Spinal cord (tissue), 9 donors: ENCODE measurements at regions not wholly inside any gene's neighbourhood (a gene's known extent, or its start where the extent isn't known, plus 50 kb on each side); places are given as distances from the start of the nearest gene placed in this dataset.

ENCODE experiments used
- DNase-seq, 6 donors: peaks; one replicate each; pipeline versions ENCODE4 v3.0.0 to v3.0.0-alpha.2; 2013 to 2015; ENCODE audit warnings: low spot score in 6 of 6, low read depth in 4 of 6
- H3K27ac ChIP-seq: one replicate; pipeline ENCODE4 v1.5.1; 2013; ENCODE audit warnings: low read depth, low read length, control low read depth
- H3K27me3 ChIP-seq: one replicate; pipeline ENCODE4 v1.6.1; 2013; ENCODE audit warnings: low read length; ENCODE audit not compliant: control insufficient read depth, insufficient read depth
- H3K36me3 ChIP-seq: one replicate; pipeline ENCODE4 v1.6.1; 2013; ENCODE audit warnings: low read length; ENCODE audit not compliant: control insufficient read depth, insufficient read depth
- H3K4me1 ChIP-seq: one replicate; pipeline ENCODE4 v1.6.1; 2013; ENCODE audit warnings: low read length; ENCODE audit not compliant: control insufficient read depth, insufficient read depth
- H3K4me3 ChIP-seq: one replicate; pipeline ENCODE4 v1.5.1; 2013; ENCODE audit warnings: low read depth, low read length, control low read depth
- H3K9me3 ChIP-seq: one replicate; pipeline ENCODE4 v1.6.1; 2013; ENCODE audit warnings: low read length; ENCODE audit not compliant: control insufficient read depth, insufficient read depth
- WGBS: methylation state at CpG from one replicate; pipeline ENCODE4 v1.1.5; 2013; ENCODE audit warnings: missing lambda C conversion rate; ENCODE audit not compliant: insufficient coverage; 5-methylcytosine and 5-hydroxymethylcytosine counted together
- donor health status: healthy.

DNA sequence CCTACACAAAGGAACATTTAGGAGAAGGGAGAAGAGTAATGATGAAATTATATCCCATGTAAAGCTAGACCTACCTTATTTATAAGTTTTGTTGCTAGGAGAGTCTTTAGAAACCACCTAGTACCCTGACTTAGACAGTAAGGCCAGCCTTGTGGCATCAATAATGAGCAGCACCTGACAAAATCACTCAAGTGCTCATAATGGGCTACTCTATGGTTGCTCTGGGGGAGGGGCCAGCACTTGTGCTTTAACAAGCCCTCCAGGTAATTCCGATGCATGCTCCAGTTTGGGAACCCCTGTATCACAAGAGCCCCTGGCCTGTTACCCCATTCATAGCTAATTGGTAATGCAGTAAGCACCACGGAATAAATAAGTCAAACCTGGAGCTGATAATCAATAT lies 102.9 kb upstream of the ALK start:
- 93% methylated on average over 2 of the region's 2 CpGs for WGBS
- DNase-seq, result no peak
- no peaks in the 10 kb centered on the region for H3K27me3 ChIP-seq
- no peak overlapping the region for H3K27ac ChIP-seq
- H3K36me3 ChIP-seq, result no peaks in the 10 kb centered on the region
- H3K4me1 ChIP-seq, result peaks cover 15% of the 10 kb centered on the region
- H3K4me3 ChIP-seq, result no peak overlapping the region
- H3K9me3 ChIP-seq, result no peaks in the 10 kb centered on the region

- DNase-seq, result peak; percentile 38 to 92 (median 52)
- H3K9me3 ChIP-seq, result no peaks in the 10 kb centered on the region
- WGBS, result 38% methylated on average over 21 of the region's 23 CpGs
- H3K27ac ChIP-seq, result no peak overlapping the region
- H3K27me3 ChIP-seq, result no peaks in the 10 kb centered on the region
- H3K36me3 ChIP-seq, result no peaks in the 10 kb centered on the region
- no peak overlapping the region for H3K4me3 ChIP-seq
- H3K4me1 ChIP-seq, result peaks cover 20% of the 10 kb centered on the region
These were observed 105.0 kb upstream of the ALK start for GRCh38 chr2:30026091-30027055.

DNA sequence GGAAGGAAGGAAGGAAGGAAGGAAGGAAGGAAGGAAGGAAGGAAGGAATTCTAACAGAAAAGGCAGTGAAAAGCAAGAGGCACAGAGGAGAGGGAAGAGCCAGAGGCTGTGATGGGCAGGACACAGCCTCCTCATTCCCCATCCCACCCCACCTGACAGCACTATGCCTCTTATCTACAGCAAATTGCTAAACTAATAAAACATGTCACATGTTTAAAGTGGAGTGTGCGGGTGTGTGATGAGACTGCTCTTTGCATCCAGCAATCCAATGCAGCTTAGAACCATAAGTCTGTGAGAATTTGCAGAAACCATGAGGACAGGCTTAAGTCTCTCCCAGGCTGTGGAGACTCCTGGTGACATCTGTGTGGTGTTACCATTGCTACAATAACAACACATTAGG lies 108.4 kb upstream of the ALK start:
- no peak overlapping the region for H3K27ac ChIP-seq
- no peaks in the 10 kb centered on the region for H3K36me3 ChIP-seq
- peaks cover 20% of the 10 kb centered on the region for H3K4me1 ChIP-seq
- no peaks in the 10 kb centered on the region for H3K9me3 ChIP-seq
- DNase-seq, result no peak
- 100% methylated on average over 1 of the region's 1 CpG for WGBS
- no peaks in the 10 kb centered on the region for H3K27me3 ChIP-seq
- no peak overlapping the region for H3K4me3 ChIP-seq

- Histone ChIP-seq H3K36me3 (no peaks in the 10 kb centered on the region), H3K4me1 (peaks cover 20% of the 10 kb centered on the region), H3K9me3 (no peaks in the 10 kb centered on the region), H3K27ac (no peak overlapping the region), H3K27me3 (no peaks in the 10 kb centered on the region), H3K4me3 (no peak overlapping the region)
- peak in 1 of 6 donors; percentile 63 for DNase-seq
- 20% methylated on average over 1 of the region's 3 CpGs for WGBS
These were observed 109.0 kb upstream of the ALK start for GRCh38 chr2:30030361-30030760.

DNA sequence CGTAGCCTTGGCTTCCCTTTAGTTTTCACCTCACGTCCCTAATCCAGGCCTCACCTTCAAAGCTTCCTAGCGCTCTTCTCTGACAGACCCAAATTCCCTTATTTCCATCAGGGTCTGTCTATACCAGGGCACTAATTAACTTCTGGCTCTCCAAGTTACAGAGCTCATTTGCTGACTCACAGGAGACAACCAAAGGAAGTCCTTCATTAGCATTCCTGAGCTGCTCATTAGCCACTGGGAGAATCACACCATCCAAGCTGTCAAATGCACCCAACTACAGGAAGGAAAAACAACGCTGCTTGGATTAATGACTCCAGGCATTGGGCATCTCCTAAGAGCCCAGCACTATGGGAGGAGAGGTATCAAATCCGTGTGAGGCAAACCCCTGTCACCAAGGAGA lies 109.8 kb upstream of the ALK start:
- WGBS, result 46% methylated on average over 4 of the region's 5 CpGs
- Histone ChIP-seq H3K4me3 (no peak overlapping the region), H3K4me1 (peaks cover 17% of the 10 kb centered on the region), H3K27me3 (no peaks in the 10 kb centered on the region), H3K36me3 (no peaks in the 10 kb centered on the region), H3K9me3 (no peaks in the 10 kb centered on the region), H3K27ac (no peak overlapping the region)
- DNase-seq, result peak in 2 of 6 donors; percentile 28 to 48

- DNase-seq, result no peak
- Histone ChIP-seq H3K9me3 (no peaks in the 10 kb centered on the region), H3K4me3 (no peak overlapping the region), H3K4me1 (peaks cover 5% of the 10 kb centered on the region), H3K27ac (no peak overlapping the region), H3K36me3 (no peaks in the 10 kb centered on the region), H3K27me3 (no peaks in the 10 kb centered on the region)
- 100% methylated on average over 3 of the region's 5 CpGs for WGBS
These were observed 112.6 kb upstream of the YPEL5 start for GRCh38 chr2:30034052-30034775.

DNA sequence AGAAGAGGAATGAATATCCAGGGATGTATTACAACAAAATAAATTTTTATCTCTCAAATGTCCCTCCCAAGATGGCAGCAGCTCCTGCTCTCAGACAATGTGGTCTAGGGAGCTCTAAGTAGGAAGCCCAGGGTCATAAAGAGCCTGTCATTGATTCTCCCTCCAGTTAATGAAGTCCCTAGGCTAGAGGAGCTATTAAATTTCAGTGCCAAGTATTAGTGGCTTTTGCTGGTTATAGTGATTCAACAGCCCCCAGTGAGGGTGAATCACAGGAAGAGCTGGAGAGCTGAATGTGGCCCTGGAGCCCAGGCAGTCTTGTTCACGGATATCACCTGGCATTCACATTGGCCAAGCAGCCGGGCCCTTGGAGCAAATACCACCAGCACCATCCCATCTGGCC lies 109.8 kb upstream of the YPEL5 start:
- WGBS, result 81% methylated on average over 2 of the region's 2 CpGs
- DNase-seq, result peak in 1 of 6 donors; percentile 23
- H3K36me3 ChIP-seq, result no peaks in the 10 kb centered on the region
- H3K4me1 ChIP-seq, result no peaks in the 10 kb centered on the region
- H3K4me3 ChIP-seq, result no peak overlapping the region
- no peak overlapping the region for H3K27ac ChIP-seq
- H3K27me3 ChIP-seq, result no peaks in the 10 kb centered on the region
- no peaks in the 10 kb centered on the region for H3K9me3 ChIP-seq

GRCh38 chr2:30038419-30038818 lies 108.4 kb upstream of the YPEL5 start:
- Histone ChIP-seq H3K9me3 (no peaks in the 10 kb centered on the region), H3K4me1 (no peaks in the 10 kb centered on the region), H3K36me3 (no peaks in the 10 kb centered on the region), H3K27ac (no peak overlapping the region), H3K4me3 (no peak overlapping the region), H3K27me3 (no peaks in the 10 kb centered on the region)
- DNase-seq, result peak in 1 of 6 donors; percentile 23
- 64% methylated on average over 3 of the region's 3 CpGs for WGBS

DNA sequence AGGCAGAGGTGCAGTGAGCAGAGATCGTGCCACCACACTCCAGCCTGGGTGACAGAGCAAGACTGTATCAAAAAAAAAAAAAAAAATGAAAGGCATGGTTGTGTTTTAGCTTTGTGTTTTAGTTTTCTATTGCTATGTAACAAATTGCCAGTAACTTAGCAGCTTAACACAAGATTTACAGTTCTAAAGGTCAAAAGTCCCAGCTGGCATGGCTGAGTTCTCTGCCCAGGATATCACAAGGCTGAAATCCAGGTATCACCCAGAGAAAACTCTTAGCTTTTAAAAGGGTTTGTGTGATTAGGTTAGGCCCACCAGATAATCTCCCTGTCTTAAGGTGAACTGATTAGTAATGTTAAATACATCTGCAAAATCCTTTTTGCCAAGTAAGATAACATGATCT lies 107.7 kb upstream of the YPEL5 start:
- WGBS, result 83% methylated on average over 1 of the region's 1 CpG
- H3K36me3 ChIP-seq, result no peaks in the 10 kb centered on the region
- no peak for DNase-seq
- H3K9me3 ChIP-seq, result no peaks in the 10 kb centered on the region
- no peak overlapping the region for H3K4me3 ChIP-seq
- no peaks in the 10 kb centered on the region for H3K27me3 ChIP-seq
- no peak overlapping the region for H3K27ac ChIP-seq
- H3K4me1 ChIP-seq, result no peaks in the 10 kb centered on the region
